Stimulated activated CD4-positive, alpha-beta T cell treated with anti-CD3 and anti-CD28 coated beads, Interleukin-4, amount 100 ng/mL, for 24 hours (primary cell): ENCODE measurements at regions not wholly inside any gene's neighbourhood (a gene's known extent, or its start where the extent isn't known, plus 50 kb on each side); places are given as distances from the start of the nearest gene placed in this dataset.

Experiments used
- DNase-seq: peaks from one replicate; pipeline ENCODE4 v3.0.0-alpha.2; 2020

DNA sequence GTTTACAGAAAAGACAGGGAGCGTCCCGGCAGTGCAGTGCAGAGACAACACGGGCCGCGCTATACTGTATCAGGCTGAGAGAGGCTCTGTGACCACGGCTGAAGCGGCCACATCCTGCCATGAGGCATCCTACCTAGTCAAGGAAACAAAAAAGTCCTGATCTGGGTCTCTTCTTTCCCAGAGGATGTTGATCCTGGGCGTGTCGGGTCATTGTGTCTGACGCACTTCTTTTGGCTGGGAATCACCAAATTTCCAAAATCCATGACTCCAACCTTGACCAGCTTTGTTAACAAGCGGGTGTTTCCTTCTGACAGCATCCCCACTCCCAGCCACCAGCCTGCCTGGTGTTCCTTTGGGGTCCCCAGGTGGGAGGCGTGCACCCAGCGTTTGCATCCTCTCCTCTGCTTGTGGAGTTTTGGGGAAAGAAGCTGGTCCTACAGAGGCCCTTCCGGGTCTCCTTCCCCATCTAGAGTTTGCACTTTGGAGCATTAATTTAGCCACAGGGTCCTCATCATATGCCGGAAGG, 91.4 kb upstream of the RAI14 start:
- DNase-seq = no peak

DNA sequence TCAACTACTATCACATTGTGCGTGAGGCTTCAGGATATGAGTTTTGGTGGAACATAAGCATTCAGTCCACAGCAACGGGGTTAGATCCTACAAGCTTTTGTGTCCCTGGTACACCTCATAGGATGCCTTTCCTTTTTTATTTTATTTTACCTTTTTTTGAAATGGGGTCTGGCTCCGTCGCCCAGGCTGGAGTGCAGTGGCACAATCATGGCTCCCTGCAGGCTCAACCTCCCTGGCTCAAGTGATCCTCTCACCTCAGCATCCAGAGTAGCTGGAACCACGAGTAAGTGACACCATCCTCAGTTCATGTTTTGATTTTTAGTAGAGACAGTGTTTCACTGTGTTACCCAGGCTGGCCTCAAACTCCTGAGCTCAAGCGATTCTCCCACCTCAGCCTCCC, 86.0 kb upstream of the RAI14 start:
- no peak for DNase-seq

- DNase-seq = no peak
Observed at GRCh38 chr5:34570721-34571676, 85.1 kb upstream of the RAI14 start.

DNA sequence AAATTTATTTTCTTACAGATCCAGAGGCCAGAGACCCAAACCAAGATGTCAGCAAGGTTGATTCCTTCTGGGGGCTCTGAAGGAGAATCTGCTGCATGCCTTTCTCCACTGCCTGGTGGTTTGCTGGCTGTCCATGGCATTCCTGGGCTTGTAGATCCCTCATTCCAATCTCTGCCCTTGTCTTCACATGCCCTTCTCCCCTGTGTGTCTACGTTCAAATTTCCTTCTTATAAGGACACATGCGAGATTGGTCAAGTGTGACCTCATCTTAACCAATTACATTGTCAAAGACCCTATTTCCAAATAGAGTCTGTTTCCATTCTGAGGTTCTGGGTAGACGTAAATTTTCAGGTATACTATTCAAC, 84.5 kb upstream of the RAI14 start:
- DNase-seq = no peak

DNA sequence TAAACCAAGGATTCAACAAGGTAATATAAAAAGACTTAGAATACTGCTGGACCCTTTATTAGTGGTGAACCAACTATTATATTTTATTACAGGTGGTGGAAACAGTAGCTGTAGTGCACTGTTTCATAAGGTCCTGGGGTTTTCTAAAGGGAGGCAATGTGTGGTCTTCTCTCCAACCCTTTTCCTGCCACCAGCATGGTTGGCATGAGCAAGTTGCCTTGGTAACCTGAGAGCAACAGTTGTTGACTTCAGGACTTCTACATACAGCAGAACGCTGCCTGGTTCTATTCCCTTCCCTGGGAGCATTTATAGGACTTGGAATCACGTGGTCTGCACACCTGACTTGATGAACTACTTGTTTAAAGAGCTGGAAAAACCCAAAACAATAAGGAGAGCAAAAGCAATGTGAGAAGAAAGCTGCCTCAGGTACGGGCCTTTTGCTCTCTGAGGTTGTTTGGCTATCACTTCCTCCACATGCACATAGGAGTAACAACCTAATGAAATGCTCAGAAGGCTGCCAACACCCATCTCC, 81.1 kb upstream of the RAI14 start:
- no peak for DNase-seq

- no peak for DNase-seq
Observed at GRCh38 chr5:34576891-34577666, 79.0 kb upstream of the RAI14 start.

DNA sequence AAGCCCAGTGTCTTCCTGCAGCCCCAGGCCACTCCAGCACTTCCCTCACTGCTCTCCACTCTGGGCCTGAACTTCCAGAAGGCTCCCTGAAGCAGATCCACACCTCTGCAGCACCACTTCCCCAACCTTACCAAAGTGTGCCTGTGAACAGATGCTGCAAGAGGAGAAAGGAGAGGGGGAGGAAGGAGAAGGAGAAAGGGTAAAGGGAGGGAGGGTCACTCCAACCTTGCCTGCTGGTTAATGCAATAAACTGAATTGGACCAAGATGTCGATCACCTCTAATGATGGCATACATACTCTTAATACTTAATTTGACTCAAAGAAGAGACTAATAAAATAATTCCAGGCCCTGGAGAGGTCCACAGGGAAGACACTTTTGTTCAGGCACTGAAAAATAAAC, 77.2 kb upstream of the RAI14 start:
- no peak for DNase-seq

DNA sequence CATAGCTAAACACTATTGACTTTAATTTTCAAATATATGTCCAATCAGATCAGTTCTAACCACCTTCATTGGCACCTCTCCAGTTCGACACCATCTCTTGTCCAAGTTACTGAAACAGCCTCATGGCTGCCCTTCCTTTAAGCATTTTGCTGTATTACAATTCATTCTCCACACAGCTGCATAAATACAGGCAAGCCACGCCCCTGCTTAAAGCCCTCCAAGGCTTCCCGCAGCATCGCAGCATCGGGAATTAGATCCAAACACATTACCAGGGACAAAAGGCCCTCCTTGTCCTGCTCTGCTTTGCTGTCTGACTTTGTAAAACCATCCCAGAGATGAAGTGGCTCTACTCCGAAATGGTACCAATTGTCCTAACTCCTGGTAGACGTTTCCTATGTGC, 75.1 kb upstream of the RAI14 start:
- no peak for DNase-seq

DNA sequence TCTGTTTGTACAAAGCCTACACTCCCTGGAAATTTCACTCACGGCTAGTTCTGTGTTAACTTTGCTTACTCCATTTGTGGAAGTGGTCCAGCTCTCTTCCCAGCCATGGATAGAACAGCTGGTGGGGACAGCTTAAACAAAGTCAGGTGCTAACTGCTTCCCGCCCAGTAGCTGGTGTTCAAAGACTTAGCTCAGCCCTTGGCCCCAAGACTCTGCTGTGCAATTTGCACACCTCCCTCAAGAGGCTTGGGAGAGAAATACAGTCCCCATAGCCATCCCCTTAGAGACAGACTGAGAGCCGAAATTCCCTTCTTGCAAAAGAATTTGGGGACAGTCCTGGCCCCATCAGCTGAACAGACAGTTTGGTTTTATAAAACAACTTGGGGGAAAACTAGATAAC, 73.8 kb upstream of the RAI14 start:
- no peak for DNase-seq

DNA sequence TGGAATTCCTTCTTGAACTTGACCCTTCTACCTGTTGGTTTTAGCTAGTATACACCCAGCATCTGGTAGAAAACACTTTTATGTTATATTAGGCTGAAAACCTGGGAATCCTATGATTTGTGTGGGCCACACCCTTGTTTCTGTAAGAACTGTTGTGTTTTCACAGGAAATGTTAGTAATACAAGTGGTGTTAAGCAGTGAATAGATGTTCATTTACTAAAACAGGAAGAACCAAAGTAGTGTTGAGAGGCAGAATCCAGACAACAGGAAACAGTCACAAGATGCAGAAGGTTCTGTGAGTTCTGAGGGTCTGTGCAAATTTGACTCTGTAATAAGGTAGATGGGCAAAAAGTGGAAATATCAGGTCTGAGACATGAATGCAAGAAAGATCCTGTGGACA, 73.0 kb upstream of the RAI14 start:
- no peak for DNase-seq

DNA sequence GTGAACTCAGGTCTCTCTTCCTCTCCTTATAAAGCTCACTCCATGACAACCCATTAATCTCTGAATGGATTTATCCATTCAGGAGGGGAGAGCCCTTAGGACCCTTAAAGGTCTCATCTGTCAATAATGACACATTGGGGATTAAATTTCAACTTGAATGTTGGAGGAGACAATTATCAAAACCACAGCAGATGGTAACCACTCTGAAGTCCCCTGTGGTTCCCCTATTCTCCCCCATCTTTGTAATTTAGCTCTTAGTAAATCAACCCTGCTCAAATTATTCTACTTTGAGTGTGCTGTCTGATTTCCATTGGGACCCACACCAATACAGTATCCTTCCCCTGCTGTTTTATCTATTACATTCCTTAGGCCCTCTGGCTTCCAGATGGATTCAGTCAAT, 72.0 kb upstream of the RAI14 start:
- DNase-seq = no peak

- DNase-seq = no peak
Observed at GRCh38 chr5:34585601-34586104, 70.5 kb upstream of the RAI14 start.

DNA sequence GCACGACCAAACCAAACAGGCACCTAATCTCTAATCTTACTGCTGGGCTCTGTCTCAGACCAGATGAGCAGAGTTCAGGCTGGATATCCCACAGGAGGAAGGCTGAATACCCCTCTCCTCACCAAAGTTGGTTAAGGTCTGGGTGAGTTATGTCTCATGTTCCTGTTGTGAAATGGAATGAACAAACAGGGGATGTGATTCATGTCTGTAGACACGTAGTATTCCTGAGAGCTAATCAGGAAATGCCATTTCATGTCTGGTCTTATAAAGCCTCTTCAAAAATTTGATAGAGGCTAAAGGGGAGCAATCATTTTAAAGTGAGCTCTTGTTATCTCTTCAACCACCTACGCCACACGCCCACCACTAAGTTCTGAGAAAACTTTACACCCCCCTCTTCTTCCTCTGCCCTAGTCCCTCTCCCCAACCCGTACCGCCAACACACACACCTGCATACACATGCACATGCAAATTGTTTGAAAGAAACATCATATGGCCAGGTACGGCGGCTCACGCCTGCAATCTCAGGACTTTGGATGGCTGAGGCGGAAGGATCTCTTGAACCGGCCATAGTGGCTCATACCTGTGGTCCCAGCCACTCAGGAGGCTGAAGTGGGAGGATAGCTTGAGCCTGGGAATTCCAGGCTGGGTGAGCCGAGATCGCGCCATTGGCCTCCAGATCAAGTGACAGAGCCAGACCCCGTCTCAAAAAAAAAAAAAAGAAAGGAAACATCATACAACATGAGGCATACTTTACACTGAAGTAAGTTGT, 69.8 kb upstream of the RAI14 start:
- no peak for DNase-seq

DNA sequence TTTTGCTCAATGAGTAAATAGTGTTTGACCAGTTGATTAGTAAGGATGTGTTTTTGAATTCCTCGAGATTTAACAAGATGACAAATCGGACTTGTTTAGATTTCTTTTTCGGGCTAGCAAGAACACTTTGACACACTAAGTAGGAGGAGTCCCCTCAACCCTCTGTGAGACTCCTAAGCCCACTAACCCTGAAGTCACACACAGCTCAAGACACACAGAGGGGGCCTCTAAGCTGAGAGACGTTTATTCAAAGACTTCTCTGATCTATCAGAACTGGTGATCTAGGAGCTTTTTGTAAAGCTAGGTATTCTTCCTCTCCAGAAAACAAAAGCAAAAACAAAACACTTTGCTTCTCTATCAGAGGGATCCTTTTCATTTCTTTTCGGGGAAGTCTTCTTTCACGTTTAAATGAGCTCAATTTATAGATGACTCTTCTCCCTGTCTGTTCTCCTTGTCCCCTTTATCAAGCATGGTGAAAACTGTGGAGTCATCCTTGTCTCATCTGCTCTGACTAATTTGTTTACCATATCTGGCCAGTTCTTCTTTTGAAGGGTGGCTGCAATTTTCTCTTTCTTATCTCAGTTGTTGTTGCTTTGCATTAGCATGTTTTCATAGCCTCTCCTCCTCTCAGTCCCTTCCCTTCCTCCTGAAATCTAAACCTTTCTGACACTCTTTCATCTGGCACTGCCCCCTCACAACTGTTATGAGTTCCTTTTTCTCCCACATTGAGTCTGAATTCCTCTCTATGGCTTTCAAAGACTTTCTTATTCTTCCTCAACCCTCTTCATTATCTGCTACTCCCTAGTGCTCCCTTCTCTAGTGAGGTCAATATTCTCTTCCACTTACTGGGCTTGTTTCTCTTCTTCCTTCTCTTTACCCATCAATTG, 68.5 kb upstream of the RAI14 start:
- no peak for DNase-seq

GRCh38 chr5:34589832-34590231, 66.3 kb upstream of the RAI14 start:
- no peak for DNase-seq

- DNase-seq = no peak
Observed at GRCh38 chr5:34591723-34592122, 64.4 kb upstream of the RAI14 start.

DNA sequence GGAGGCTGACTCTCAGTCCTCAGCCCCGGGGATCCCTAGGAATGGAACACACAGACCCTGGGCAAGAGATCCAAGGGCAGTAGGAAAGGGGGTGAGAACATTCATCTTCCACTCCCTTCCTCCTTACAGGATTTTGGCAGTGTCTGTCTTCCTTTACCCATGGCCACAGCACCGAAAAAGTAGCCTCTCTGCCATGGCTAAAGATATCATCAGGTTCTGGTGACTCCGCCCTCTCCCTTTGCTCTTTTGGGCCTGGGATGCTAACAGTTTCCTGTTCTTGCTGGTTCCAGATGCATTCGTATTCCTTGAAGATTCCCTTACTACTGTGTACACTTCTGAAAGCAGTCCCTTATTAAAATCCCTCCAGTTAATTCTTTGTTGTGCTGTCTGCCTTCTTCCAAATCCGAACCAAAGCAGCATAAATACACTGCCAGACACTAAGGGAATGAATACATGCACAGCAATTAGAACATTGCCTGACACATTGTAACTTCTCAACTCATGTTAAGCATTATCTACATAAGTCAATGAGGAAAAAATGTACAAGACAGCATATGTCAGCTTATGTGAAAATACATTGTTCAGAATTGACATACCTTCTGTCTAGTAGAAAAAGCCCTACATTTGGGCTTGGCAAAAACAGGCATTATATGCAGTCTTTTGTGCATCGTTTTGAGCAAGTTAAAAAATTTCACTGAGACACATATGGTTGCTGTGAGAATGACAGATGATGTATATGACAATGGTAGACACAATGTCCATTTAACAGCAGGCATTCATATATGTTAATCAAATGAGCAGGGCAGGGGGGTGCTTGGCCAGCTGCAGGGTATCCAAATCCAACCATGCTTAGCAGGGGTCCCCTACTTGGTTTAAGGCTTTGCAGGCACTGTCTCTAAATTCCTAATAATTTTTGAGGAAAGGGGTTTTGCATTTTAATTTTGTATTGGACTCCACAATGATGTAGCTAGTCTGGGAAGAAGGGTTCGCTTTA, 58.8 kb upstream of the RAI14 start:
- no peak for DNase-seq

DNA sequence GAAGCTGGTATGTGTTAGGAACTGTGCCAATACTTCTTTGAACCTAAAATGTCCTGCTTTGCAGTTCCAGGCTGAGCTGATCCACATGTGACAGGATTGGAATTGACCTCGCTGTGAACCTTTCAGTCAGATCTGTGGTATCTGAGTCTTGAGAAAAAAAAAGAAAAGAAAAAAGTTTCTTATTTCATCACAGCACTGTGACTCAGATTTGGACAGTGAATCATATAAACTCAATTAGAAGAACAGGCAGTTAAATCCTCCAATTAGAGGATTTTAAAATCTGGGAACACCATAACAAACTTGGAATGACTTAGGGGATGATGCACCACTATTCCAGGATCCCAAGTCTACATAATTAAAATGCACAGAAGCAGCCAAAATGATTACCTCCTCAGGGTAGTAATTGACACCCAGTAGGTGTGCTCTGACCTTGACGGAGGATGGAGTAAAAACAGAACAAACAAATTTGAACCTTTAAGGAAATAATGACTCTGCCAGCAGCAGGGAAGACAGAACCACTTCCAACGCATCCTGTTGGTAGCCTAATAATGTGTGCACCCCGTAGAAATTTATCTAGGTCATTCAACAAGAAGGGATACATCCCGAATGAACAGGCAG, 57.8 kb upstream of the RAI14 start:
- DNase-seq = no peak

GRCh38 chr5:34599471-34600117, 56.5 kb upstream of the RAI14 start:
- no peak for DNase-seq
